BJ (cell line): ENCODE measurements at regions not wholly inside any gene's neighbourhood (a gene's known extent, or its start where the extent isn't known, plus 50 kb on each side); places are given as distances from the start of the nearest gene placed in this dataset.

Source experiments
- CTCF ChIA-PET: fragments of 350-600 bp; formaldehyde crosslinking; extraction: SDS; loops from one replicate; lab custom pipeline; 2021; ENCODE audit warnings: antibody characterized with exemption, inconsistent platforms; lab: Yijun Ruan, JAX
- POLR2A ChIA-PET: fragments of 300-600 bp; sonication (Branson Sonifier 250); formaldehyde crosslinking; extraction: SDS; loops from one replicate; lab custom pipeline; 2021; ENCODE audit warnings: antibody characterized with exemption; lab: Charles Lee
- DNase-seq: peaks from one replicate; pipeline ENCODE4 v3.0.0-alpha.2; 2011; ENCODE audit warnings: low read depth
- H3K27me3 ChIP-seq: 2 replicates; pipeline ENCODE4 v1.6.0; 2011; ENCODE audit warnings: low read length; ENCODE audit not compliant: control insufficient read depth, insufficient read depth
- H3K36me3 ChIP-seq: 2 replicates; pipeline ENCODE4 v1.5.1; 2011; ENCODE audit warnings: low read length; ENCODE audit not compliant: control insufficient read depth, insufficient read depth
- H3K4me3 ChIP-seq: 2 replicates; pipeline ENCODE4 v1.5.1; 2011; ENCODE audit warnings: low read depth, mild to moderate bottlenecking, control low read depth, low read length
- CTCF ChIP-seq: IDR thresholded peaks from 2 replicates; pipeline ENCODE4 v1.5.1; 2011; ENCODE audit warnings: low read depth, mild to moderate bottlenecking, control low read depth, inconsistent platforms, low read length, moderate library complexity; ENCODE audit not compliant: insufficient read depth

GRCh38 chr22:19625331-19626041 is 88.8 kb upstream of the SEPTIN5 start:
- Histone ChIP-seq H3K27me3 (peaks cover 9% of the 10 kb centered on the region), H3K4me3 (no peak overlapping the region), H3K36me3 (no peaks in the 10 kb centered on the region)
- no peak for TF ChIP-seq CTCF
- ChIA-PET POLR2A (no interaction called here), CTCF (no interaction called here)
- DNase-seq, result no peak

DNA sequence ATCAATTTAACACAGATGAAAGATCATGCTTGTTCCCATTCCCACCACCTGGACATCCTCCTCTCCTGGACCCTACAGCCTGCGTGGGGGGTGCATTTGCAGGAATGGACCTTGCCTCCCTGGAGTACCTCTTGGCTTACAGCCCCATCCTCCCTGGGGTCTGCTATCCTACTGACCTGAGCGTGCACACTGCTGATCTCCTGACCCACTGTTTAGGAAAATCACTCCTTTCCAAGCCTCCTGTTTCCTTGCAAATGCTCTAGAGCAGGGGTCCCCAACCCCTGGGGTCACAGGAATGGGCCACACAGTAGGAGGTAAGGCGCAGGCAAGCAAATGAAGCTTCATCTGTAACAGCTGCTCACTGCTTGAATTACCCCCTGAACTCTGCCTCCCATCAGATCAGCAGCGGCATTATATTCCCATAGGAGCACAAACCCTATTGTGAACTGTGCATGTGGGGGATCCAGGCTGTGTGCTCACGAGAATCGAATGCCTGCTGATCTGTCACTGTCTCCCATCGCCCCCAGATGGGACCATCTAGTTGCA is 88.2 kb upstream of the SEPTIN5 start:
- POLR2A ChIA-PET, result no interaction called here
- CTCF ChIA-PET, result no interaction called here
- H3K4me3 ChIP-seq, result no peak overlapping the region
- no peak for DNase-seq
- no peak for TF ChIP-seq CTCF
- H3K27me3 ChIP-seq, result peaks cover 9% of the 10 kb centered on the region
- no peaks in the 10 kb centered on the region for H3K36me3 ChIP-seq

GRCh38 chr22:19626666-19627065 is 87.6 kb upstream of the SEPTIN5 start:
- TF ChIP-seq CTCF, result no peak
- CTCF ChIA-PET, result interaction anchor here (1.0 kb wide), 1 partner anchor 327 kb away, joined by 4 read pairs; no protein-coding TSS in a partner anchor
- POLR2A ChIA-PET, result no interaction called here
- Histone ChIP-seq H3K36me3 (no peaks in the 10 kb centered on the region), H3K4me3 (no peak overlapping the region), H3K27me3 (peaks cover 9% of the 10 kb centered on the region)
- no peak for DNase-seq

DNA sequence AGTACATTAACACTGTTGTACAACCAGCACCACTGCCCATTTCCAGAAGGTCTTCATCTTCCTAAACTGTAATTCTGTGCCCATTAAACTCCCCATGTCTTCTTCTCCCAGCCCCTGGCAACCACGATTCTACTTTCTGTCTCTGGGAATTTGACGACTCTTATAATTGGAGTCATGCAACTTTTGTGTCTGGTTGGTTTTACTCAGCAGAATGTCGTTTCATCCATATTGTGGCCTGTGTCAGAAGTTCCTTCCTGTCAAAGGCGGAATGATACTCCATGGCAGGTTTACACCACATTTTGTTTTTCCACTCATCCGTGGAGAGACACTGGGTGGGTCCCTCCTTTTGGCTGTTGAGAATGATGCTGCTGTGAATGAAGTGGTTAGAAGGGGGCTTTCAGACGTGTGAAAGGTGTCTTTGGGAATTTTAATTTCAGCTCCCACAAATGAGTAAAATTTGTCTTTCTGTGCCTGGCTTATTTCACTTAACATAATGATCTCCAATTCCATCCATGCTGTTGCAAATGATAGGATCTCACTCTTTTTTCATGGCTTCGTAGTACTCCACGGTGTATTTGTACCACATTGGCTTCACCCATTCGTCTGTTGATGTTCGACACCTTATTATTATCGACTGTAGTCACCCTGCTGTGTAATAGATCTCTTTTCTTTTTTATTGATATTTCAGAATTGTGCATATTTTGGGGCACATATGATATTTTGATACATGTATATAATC is 86.1 kb upstream of the SEPTIN5 start:
- POLR2A ChIA-PET, result no interaction called here
- CTCF ChIA-PET, result interaction anchor here (1.3 to 4.1 kb wide), 5 partner anchors 8 to 484 kb away, joined by 3 to 43 read pairs (median 17); partner anchors contain the start of gene ESS2
- H3K36me3 ChIP-seq, result no peaks in the 10 kb centered on the region
- TF ChIP-seq CTCF, result no peak
- H3K4me3 ChIP-seq, result no peak overlapping the region
- H3K27me3 ChIP-seq, result peaks cover 3% of the 10 kb centered on the region
- DNase-seq, result no peak

DNA sequence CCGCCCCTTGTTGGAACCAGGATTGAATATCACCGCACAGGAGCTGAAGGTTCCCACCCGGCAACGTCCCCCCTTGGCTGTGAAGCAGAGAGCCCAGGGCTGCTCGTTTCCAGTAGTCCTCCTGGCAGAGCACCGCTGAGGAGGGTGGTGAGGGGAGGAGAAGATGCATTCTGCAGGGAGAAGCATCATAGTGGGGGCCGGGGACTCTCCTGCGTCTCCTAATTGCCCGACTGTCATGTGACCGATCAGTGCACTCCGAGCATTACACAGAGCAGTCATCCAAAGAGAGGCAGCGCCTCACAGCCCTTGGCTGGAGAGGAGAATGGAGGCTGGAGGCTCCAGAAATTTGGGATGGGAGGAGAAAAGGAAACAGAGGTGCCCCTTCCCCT is 85.0 kb upstream of the SEPTIN5 start:
- CTCF ChIA-PET, result interaction anchor here (0.6 to 4.1 kb wide), 49 partner anchors 8 to 680 kb away, joined by 3 to 43 read pairs (median 4); partner anchors contain the start of genes ESS2, HIRA, MRPL40 and UFD1
- TF ChIP-seq CTCF, result no peak
- POLR2A ChIA-PET, result no interaction called here
- Histone ChIP-seq H3K36me3 (no peaks in the 10 kb centered on the region), H3K4me3 (no peak overlapping the region), H3K27me3 (peaks cover 3% of the 10 kb centered on the region)
- no peak for DNase-seq
